ENCODE measurements at regions not wholly inside any gene's neighbourhood (a gene's known extent, or its start where the extent isn't known, plus 50 kb on each side); places are given as distances from the start of the nearest gene placed in this dataset.

DNA sequence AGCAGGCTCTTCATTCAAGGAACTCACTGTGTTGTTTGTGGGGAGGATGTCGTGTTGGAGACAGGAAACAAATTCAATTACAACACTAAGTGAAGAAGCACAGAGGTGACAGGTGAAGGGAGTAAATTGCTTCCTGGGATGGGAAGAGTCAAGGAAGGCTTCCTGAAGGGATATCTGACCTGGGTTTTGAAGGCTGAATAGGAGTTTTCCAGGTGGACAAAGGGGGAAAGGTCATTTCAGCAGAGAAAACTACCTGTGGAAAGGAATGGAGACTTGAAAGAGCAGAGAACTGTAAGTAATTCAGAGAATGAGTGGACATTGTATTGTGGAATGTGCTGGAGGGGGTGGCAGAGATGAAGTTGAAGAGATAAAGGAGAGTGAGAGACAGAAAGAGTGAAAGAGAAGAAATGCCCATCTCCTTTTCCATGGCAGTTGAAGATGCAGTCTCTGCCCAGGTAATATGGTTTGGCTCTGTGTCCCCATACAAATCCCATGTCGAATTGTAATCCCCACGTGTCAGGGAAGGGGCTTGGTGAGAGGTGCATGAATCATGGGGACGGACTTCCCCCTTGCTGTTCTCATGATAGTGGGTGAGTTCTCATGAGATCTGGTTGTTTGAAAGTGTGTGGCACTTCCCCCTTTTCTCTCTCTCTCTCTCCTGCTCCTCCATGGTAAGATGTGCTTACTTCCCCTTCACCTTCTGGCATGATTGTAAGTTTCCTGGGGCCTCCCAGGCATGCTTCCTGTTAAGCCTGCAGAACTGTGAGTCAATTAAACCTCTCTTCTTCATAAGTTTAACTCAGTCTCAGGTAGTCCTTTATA lies 205.7 kb upstream of the BCOR start:
- no peak for DNase-seq

- DNase-seq: no peak
These were observed 202.6 kb upstream of the BCOR start for GRCh38 chrX:40300286-40300890.

GRCh38 chrX:40299641-40300046 lies 201.9 kb upstream of the BCOR start:
- DNase-seq: no peak

DNA sequence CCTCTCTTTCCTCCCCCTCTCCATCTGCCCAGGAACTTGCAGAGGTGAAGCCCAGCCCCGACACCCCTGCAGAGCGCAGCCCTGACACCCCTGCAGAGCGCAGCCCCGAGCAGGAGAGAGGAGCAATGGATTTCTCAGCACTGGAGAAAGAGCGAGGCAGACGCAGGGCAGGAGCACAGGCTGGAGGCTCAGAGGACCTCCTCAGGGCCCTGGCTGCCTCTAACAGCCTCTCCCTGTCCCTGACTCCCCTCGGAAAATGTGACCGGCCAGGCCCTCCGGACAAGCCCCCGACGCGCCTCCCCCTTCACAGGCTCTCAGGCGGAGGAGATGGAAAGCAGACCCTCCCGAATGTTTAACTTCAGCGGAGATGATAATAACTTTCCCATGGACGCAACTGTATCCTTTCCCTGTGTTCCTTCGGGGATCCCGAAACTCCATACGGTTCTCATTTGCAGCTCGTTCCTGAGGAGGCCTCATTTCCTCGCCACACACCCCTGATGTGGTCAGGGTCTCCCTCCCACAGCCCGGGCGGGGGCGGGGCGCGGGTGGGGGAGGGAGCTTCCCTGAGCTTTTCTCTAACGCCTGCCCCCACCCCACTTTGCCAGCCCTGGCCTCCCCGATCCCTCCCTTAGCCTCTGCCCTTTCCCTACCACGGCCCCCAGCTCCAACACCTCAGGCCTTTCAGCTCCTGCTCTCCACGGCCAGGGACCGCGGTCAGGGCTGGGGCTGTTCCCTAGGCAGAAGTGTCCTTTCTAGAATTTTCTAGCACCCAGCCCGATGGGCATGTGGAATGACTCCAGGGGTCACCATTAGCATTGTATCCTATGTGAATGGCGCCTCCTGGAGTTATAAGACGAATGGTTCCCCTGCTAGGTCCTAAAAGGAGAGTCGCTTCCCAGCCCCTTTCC lies 201.1 kb upstream of the BCOR start:
- no peak for DNase-seq

DNA sequence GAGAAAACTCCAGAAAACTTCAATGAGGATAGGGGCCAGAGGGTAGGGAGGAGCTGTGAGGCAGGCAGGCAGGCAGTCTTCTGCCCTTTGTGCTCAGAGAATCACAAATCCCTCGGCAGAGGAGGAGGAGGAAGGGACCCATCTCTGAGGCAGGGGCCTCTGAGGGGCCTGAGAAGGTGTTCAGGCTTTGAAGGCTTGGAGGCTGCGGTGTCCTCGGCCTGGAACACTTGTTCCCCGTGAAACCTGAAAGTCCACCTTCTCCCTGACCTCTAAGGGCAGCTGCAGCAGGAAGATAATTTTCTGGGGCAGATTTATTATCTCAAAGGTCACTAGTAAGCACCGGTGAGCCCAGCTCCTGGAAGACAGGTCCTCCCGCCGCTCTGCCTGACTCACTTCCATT lies 200.3 kb upstream of the BCOR start:
- DNase-seq: no peak

- DNase-seq: no peak
These were observed 193.8 kb upstream of the BCOR start for GRCh38 chrX:40291553-40291952.

GRCh38 chrX:40290517-40290916 lies 192.8 kb upstream of the BCOR start:
- DNase-seq: no peak

- no peak for DNase-seq
These were observed 188.1 kb upstream of the BCOR start for GRCh38 chrX:40285876-40286275.

- DNase-seq: no peak
These were observed 187.1 kb upstream of the BCOR start for GRCh38 chrX:40284852-40285251.

DNA sequence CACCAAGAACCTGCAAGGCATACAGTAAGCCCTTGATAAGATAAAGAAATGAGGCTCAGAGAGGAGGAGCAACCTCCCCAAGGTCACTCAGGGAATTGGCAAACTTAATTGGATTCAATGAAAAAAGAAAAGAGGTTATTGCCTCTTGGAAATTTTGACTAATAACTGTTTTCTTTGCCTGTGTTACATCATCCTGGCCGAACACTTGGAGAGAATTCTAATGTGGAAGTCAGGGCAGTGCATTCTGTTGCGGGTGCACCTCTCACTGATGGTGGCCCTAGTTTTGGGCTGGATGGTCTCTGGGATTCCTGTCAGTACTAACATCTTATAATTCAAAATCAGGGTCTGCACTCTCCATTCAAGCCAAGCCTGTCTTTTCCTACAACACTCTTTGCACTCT lies 186.2 kb upstream of the BCOR start:
- DNase-seq: no peak

DNA sequence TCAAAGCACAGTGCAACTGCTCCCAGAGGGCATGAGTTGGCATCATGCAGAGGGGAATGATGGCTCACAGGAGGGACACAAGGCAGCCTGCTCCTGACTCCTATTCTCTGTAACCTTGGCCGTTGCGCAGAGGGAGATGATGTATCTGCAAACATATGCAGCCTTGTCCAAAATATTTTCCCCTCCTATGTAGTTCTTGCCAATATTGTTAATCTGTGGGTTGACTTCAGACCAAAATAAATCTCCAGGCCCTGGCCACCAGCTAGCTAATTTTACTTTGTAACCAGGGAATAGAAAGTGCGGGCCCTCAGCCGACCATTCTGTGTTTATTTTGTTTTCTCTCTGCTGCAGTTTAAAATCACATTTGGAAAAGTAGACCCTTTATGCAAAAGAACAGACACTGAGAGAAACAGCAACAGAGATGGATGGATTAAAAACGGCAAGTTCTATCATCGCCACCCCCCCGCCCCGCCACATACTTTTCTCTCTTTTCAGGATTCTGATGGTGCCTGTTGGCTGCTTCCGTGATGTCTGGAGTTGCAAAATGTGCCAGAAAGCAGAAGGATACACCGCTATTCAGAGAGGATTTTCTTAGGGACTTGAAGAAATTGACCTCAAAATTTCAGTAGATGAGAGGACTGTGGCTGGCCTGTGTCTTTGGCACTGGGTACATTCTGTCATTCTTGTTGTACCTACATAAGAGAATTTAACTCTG lies 185.3 kb upstream of the BCOR start:
- no peak for DNase-seq

DNA sequence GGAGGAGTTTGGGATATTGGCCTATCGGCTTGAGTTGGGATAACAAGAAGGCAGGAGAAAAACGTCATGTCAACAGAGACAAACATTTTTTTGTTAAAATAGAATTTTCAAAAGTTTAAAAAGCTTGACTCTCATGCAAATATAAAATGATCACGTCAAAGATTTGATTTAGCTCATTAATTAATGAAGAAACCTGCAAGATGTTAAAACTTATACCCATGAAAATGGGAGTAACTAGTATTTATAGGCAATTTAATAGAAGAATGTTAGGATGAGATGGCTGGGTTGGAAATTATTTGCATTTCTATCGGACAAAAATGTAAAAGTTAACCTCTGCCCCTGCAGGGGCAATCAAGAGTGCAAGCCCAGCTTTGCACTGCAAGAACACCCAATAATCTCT lies 184.6 kb upstream of the BCOR start:
- DNase-seq: no peak

GRCh38 chrX:40281336-40282005 lies 183.7 kb upstream of the BCOR start:
- no peak for DNase-seq

- DNase-seq: no peak
These were observed 182.0 kb upstream of the BCOR start for GRCh38 chrX:40279762-40280161.

DNA sequence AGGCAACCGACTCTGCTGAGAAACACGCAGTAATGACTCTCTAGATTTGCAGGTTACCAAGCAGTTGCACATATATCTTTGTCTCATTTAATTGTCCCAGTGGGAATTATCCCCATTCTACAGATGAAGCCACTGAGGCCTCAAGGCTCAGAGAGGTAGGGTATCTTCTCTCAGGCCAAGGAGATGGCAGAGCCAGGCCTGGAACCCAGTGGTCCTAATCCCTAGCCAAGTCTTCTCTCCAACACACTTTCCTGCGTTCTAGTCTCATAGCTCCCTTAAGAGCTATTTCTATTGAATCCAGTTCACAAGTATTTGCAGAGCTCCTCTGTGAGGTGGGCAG lies 181.3 kb upstream of the BCOR start:
- DNase-seq: no peak

DNA sequence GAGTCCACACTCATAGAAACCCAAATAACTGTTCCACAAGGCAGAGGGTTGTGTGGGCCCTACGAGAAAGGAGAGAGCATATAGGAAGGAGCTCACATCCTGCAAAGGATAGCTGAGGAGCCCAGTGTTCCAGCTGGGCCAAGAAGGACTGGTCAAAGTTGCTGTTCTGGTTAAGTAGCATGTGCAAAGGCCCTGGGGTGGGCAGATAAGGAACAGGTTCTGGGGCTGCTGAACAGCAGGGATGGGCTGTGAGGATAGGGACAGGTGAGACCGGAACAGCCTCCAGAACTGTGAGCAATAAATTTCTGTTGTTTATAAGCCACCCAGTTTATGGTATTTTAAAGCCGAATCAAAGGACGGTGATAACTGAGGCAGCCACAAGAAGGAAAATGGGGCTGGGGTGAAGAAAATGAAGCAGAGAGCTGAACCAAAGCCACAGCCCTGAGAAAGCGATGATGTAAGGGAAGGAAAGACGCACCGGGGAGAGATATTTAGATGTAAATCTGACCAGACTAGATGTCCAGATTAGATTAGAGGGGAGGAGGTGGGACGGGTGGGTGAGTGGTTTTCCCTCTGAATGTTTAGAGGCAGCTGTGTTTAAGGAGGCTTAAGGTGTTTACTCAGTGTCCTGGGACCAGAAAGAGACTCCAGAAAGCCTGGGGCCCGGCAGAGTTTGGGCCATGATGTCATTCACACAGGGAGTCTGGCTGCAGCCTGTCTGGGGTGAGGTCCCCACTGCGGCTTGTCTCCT lies 180.8 kb upstream of the BCOR start:
- DNase-seq: no peak

- no peak for DNase-seq
These were observed 179.9 kb upstream of the BCOR start for GRCh38 chrX:40277672-40278071.

- no peak for DNase-seq
These were observed 175.7 kb upstream of the BCOR start for GRCh38 chrX:40273356-40274050.

DNA sequence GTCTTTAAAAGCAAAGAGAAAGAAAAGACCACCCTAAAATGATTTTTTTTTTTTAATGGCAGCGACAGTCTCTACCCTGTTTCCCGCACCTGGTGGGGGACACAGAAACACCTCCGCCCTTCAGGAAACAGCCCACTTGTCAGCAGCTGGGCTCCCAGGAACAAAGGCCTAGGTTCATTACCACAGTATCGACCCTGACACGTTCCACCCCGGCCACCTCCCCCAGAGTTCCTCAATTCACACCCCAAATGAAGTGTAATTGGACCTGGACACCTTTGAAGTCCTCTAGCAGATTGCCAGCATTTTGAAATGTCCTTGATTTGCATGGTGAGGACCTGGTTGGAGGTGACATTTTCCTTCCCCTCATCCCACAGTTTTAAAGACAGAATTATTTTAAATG lies 175.0 kb upstream of the BCOR start:
- DNase-seq: no peak

GRCh38 chrX:40272141-40272540 lies 174.4 kb upstream of the BCOR start:
- no peak for DNase-seq

GRCh38 chrX:40268188-40268520 lies 170.4 kb upstream of the BCOR start:
- no peak for DNase-seq
